HG02885 (cell line): ENCODE measurements at regions not wholly inside any gene's neighbourhood (a gene's known extent, or its start where the extent isn't known, plus 50 kb on each side); places are given as distances from the start of the nearest gene placed in this dataset.
"Not testable (repeated sequence)": the region's sequence is repeated elsewhere in the genome, so short reads cannot be mapped to it uniquely, and the experiment has no call there.

Experiments
- ATAC-seq: cut with Tn5 transposase; IDR thresholded peaks from one replicate; pipeline ENCODE4 v1.9.1; 2021; ENCODE audit warnings: mild to moderate bottlenecking; ENCODE audit not compliant: unreplicated experiment, poor library complexity

- ATAC-seq = no peak
These were observed 332.4 kb upstream of the MYT1L start for GRCh38 chr2:2663401-2664036.

GRCh38 chr2:2662847-2663356 is 331.8 kb upstream of the MYT1L start:
- no peak for ATAC-seq

- no peak for ATAC-seq
These were observed 331.2 kb upstream of the MYT1L start for GRCh38 chr2:2662037-2662846.

- no peak for ATAC-seq
These were observed 329.8 kb upstream of the MYT1L start for GRCh38 chr2:2660789-2661355.

GRCh38 chr2:2657121-2657962 is 326.3 kb upstream of the MYT1L start:
- ATAC-seq = no peak

GRCh38 chr2:2656115-2657011 is 325.3 kb upstream of the MYT1L start:
- ATAC-seq = no peak

- no peak for ATAC-seq
These were observed 324.5 kb upstream of the MYT1L start for GRCh38 chr2:2655453-2656114.

GRCh38 chr2:2653231-2653630 is 322.2 kb upstream of the MYT1L start:
- no peak for ATAC-seq

GRCh38 chr2:2650608-2651375 is 319.7 kb upstream of the MYT1L start:
- ATAC-seq = no peak

- ATAC-seq = no peak
These were observed 318.3 kb upstream of the MYT1L start for GRCh38 chr2:2649109-2650072.

GRCh38 chr2:2648094-2648493 is 317.0 kb upstream of the MYT1L start:
- no peak for ATAC-seq

GRCh38 chr2:2647141-2647541 is 316.1 kb upstream of the MYT1L start:
- no peak for ATAC-seq

- no peak for ATAC-seq
These were observed 315.5 kb upstream of the MYT1L start for GRCh38 chr2:2646433-2647051.

- ATAC-seq = no peak
These were observed 314.2 kb upstream of the MYT1L start for GRCh38 chr2:2645162-2645855.

GRCh38 chr2:2644751-2645150 is 313.7 kb upstream of the MYT1L start:
- ATAC-seq = not testable (repeated sequence)

GRCh38 chr2:2644040-2644439 is 313.0 kb upstream of the MYT1L start:
- no peak for ATAC-seq
